ENCODE measurements at regions not wholly inside any gene's neighbourhood (a gene's known extent, or its start where the extent isn't known, plus 50 kb on each side); places are given as distances from the start of the nearest gene placed in this dataset.
"Not testable (repeated sequence)": the region's sequence is repeated elsewhere in the genome, so short reads cannot be mapped to it uniquely, and the experiment has no call there.

GRCh38 chr2:111423184-111423583, 302.5 kb downstream of the BCL2L11 start:
- DNase-seq (ENCODE audit: low spot score) = not testable (repeated sequence)

DNA sequence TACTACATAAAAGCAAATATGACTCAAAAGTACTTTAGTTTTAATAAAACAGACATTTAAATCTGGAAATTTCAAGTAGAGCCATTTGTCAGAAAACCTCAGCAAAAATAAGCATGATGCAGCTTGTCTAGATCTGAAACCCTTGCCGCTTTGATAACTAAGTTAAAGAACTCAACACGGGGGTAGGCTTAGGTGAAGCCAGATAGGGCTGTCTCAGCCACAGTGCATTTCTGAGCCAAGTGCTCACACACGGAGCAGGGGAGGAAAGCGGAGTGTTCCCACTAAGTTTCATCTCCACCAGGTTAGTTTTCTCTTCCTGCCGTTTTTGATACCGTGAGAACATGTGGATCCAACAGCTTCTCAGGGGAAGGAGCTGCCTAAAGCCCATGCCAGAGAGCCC, 303.5 kb downstream of the BCL2L11 start:
- DNase-seq (ENCODE audit: low spot score) = not testable (repeated sequence)

DNA sequence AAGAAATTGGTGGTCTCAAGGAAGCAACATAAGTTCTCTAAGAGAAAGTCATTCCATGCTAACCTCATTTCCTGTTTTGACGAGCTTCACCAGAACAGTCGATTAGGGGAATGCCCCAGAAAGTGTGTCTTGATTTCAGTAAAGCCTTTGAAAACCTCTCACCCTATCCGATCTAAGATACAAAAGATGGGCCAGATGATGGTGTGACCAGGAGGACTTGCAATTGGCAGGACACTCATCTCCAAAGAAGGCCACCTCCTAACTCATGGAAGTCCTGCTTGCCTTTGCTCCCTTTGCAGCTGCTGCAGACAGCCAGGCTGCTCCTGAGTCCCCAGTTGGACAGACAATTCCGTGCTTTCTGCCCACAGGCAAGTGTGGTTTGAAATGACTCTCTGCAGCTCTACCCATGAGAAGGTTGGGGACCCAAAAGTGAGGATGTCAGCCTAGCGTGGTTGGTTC, 304.2 kb downstream of the BCL2L11 start:
- DNase-seq (ENCODE audit: low spot score) = not testable (repeated sequence)

GRCh38 chr2:111425789-111426201, 305.1 kb downstream of the BCL2L11 start:
- not testable (repeated sequence) for DNase-seq (ENCODE audit: low spot score)

DNA sequence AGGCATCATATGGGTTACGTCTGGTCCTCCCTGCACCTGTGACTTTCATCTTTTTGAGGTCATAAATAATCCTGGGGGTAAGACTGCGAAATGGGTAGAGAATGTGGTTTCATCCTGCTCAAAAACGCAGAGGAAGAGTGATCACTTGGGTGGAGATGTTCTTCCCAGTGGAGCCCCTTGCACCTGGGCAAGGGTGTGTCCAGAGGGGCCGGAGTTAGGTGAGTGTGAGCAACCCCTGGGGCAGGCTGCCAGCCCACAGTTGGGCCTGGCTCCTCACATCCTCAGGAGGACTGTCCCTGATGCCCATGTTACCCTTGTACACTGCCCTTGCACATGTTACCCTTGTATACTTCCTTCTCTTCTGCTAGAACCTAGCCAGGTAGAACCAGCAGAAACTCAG, 306.6 kb downstream of the BCL2L11 start:
- not testable (repeated sequence) for DNase-seq (ENCODE audit: low spot score)

- not testable (repeated sequence) for DNase-seq (ENCODE audit: low spot score)
Measured at GRCh38 chr2:111428915-111429314, 308.2 kb downstream of the BCL2L11 start.

DNA sequence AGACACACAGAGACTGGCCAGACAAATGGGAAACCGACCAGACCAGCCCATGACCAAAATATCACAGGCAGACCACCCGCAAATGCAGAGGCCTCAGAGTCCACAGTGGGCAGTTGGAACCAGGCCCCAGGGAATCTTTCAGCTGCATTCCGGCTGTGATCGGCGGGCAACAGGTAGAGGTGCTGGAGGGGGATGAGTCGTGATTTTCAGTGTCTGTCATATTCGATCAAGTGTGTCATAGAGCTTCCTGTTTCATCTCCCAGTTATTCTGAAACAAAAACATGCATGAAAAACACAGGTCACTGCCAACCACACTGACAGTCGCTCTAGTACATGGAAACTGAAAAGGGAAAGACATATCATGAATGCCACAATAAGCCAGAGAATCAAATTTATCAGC, 308.6 kb downstream of the BCL2L11 start:
- DNase-seq (ENCODE audit: low spot score) = not testable (repeated sequence)

GRCh38 chr2:111430817-111431661, 310.3 kb downstream of the BCL2L11 start:
- not testable (repeated sequence) for DNase-seq (ENCODE audit: low spot score)

DNA sequence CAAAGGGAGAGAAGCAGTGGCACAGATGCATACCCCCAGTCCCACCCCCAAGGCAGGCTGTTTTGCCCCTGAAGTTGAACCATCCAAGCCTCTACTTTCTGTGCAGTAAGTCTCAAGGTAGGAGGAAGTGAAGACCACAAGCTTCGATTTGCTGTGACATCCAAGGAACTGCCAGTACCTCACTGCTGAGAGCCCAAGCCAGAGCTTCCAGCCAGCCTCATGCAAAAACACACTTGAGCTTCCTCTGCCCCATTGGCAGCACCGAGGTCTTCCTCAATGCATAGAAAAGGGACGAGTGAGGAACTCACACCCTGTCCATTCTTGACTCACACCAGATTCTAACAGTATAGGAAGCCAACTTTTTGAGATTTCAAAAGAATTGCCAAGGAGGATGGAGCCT, 311.7 kb downstream of the BCL2L11 start:
- not testable (repeated sequence) for DNase-seq (ENCODE audit: low spot score)

- DNase-seq (ENCODE audit: low spot score) = not testable (repeated sequence)
Measured at GRCh38 chr2:111432916-111433499, 312.3 kb downstream of the BCL2L11 start.

DNA sequence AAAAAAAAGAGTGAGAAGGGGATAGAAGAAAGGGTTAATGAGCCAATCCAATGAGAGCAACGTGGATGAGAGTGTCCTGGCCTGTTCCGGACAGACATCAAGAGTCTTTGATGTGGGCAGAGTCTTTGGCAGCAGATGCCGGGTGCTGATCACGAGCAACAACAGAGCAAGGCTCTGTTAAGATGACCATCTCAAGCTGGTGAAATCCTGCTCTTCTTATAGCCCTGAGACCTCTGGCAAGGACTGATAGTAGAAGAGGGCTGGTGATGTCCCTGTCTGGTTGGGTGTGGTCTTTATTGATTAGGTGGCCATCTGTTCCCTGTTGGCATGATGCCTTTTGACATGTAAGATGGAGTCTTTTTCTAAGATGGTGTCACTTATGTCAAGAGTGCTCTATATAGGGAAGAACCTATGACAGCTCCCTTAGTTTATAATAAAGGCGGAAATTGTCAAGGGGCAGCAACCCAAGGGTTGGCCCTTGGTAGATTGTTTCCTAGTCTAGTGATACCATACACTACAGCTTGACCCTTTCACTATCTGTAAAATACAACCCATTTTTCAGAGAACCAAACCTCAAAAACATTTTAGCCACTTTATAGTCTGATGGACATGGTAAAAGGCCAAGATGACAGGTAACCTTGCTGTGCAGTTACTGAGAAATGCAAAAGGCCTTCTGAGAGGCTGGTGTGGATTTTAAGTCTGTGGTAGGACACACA, 313.3 kb downstream of the BCL2L11 start:
- DNase-seq (ENCODE audit: low spot score) = not testable (repeated sequence)

DNA sequence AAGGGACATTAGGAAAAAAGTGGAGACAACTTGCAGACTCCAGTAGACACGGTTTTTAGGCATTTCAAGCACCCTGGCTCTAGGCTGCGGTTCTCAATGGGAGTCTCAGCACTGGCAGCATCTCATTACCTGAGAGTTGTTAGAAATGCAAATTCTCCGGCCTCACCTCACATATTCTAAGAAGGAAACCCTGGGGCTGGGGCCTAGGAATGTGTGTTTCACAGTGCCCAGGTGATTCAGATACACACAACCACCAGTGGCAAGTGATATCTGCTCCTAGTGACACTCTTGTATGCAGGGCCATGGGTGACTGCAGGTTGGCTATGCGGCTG, 313.9 kb downstream of the BCL2L11 start:
- not testable (repeated sequence) for DNase-seq (ENCODE audit: low spot score)

DNA sequence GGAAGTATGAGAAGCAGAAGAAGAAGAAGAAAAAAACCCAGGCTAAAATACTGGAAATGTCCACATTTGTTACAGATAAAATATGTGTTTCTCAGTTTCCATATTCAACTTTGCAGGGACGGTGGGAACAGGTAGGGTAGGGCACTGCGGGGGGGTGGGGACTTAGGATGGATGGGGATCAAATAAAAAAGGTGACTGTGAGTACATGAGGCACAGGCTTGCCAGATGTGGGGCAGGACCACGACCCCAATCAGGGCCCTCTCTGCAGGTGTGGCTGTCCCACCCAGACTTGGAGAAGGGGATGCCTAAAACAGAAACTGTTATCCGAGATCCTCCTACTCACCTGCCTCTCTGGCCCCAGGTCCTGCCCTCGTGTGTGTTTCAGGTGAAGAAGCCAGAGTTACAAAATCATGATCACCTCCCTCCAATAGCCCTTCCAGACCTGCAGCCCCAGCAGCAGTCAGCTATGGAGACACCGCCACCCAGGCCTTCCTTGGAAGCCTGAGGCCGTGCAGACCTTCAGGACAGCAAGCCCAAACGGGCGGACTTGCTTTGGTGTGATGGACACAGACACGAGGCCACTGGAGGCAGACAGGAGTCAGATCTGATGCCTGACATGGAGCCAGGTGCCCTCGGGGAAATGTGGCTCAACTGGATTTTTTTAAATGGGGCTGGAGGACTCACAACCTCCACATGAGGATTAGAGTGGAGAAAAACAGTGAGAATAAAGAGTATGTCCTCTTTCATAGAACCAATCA, 315.0 kb downstream of the BCL2L11 start:
- DNase-seq (ENCODE audit: low spot score) = not testable (repeated sequence)

DNA sequence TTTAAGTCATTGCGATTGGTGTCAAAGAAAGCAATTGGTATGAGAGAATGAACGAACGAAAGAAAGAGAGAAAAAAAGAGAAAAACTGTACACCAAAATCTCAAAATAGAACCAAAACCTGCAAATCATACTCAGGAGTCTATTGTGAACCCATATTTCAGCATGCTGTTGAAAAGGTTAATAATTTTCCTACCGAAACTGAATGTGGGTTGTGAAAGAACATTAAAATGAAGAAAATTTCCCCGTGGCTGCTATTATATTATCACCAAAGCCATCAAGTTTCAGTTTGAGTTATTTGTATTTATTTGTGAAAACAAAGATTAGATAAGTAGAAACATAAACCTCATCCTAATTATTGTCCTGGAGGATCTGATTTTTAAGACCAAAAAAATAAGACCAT, 315.7 kb downstream of the BCL2L11 start:
- not testable (repeated sequence) for DNase-seq (ENCODE audit: low spot score)

GRCh38 chr2:111437288-111437990, 316.7 kb downstream of the BCL2L11 start:
- not testable (repeated sequence) for DNase-seq (ENCODE audit: low spot score)

DNA sequence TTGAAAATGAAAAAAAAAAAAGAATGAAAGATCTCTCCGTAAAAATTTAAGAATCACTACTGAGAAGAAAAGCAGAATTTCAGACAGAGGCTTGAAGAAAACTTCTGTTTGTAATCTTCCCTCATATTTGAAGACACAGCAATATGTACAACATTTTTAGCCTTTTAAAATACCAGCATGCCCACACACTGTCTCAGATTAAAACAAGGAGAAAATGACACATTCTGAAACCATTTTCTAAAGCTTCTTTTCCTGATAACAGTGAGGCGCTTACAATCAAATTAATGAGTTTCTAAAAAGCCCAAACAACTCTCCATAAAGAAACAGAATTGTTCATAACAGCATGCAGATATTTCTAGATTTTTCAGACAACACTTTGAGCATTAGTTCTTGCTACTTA, 317.4 kb downstream of the BCL2L11 start:
- DNase-seq (ENCODE audit: low spot score) = not testable (repeated sequence)

DNA sequence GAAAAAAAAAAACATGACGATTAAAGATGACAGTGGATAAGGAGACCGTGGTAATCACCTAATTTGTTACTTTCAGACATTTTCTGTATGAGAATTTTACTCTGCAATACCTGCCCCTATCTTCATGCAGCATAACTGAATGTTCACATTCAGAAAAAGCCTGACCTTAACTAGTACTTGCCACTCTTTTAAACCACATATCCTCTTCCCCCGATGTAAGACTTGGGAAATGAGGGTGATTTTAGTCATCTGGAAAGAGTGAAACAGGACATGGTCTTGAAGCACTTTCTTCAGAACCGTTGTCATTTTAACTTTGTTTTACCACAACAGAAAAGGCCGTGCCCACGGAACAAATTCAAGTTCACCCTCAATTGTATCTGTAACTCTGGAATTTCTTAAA, 318.5 kb downstream of the BCL2L11 start:
- DNase-seq (ENCODE audit: low spot score) = not testable (repeated sequence)

GRCh38 chr2:111441614-111442013, 320.9 kb downstream of the BCL2L11 start:
- DNase-seq (ENCODE audit: low spot score) = not testable (repeated sequence)

GRCh38 chr2:111442767-111443454, 322.2 kb downstream of the BCL2L11 start:
- not testable (repeated sequence) for DNase-seq (ENCODE audit: low spot score)

DNA sequence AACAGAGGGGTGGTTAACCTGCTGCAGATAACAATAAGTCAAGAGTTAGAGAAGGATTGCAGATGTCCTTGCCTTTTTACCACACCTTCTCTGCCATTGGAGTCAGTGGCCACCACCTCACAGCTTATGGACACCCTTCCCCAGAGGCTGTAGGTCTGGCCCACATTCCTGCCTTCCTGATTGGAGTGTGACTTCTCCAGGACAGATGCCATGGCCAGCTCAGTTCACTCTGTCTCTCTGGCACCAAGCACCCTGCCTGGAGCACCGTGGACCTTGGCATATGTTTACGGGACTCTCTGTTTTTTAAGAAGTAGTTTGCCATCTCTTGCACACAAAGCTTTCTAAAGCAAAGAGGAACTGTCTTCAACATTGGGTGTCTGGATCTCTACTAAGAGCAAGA, 323.8 kb downstream of the BCL2L11 start:
- DNase-seq (ENCODE audit: low spot score) = not testable (repeated sequence)

All from SK-N-DZ (cell line).